Amniotic epithelial cell (primary cell): ENCODE measurements at regions not wholly inside any gene's neighbourhood (a gene's known extent, or its start where the extent isn't known, plus 50 kb on each side); places are given as distances from the start of the nearest gene placed in this dataset.
"Not testable (repeated sequence)": the region's sequence is repeated elsewhere in the genome, so short reads cannot be mapped to it uniquely, and the experiment has no call there.

ENCODE experiments used
- DNase-seq: peaks from one replicate; pipeline ENCODE4 v3.0.0-alpha.2; 2010; ENCODE audit warnings: low read depth

DNA sequence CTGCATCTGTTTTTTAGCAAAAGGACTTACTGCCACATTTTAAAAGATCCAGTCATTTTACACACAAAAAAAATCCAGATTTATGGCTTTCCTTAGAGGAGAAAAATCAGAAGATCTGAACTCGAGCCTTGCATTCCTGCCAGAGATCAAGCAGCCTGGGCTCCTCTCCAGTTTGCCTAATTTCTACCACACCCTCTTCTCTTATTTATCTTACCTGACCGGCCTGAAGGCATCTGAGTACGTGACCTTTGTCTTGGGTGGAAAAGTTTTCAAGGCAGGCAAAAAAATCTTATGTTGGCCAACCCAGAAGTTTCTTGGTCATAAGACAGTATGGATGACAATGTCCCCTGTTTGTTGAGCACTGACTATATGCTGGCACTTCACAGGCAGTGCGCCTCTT, 60.3 kb downstream of the CHRD start:
- no peak for DNase-seq

DNA sequence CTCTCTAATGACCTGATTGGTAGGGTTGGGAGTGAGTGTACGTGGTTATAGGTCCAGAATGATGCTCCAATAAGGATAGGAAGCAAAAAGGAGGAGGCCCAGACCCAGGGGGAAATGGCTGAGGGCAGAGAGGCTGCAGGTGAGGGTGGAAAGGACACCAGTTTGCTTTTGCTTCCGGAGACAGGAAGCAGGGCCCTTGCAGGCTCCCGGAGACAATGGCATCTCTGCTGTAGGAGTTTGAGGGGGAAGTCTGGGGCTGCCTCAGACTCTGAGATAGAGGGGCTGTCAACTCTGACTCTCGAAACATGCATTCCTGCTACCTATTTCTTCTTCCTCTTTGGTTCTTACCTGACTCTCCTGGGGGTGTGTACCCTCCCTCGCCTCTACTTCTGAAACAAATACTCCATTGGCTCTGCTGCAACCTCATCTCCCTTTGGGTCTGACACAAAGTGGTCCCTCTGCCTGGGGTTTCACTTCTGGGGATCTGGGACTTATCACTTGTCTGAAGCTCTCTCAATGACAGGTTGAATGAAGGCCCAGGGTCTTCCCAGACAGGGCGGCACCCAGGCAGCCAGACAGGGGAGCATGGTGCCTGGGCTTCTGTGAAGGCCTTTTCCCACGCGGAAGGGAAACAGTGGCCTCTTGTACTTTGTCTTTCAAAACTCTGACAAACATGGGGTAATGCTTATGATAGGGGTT, 61.5 kb downstream of the CHRD start:
- no peak for DNase-seq

DNA sequence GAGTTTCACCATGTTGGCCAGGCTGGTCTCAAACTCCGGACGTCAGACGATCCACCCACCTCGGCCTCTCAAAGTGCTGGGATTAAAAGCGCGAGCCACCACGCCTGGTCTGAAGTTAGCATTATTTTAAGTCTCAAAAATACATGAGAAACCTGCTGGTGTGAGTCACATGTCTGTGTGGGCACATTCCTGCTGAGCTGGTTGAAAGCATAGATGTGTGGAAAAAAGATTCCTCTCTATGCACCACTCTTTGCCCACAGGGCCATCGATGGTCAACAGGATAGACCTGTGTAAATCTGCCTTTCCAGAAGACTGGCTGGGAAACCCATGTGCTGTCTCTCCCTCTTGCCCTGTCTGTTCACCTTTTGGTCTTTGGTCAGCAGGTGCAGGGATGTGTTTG, 63.5 kb downstream of the CHRD start:
- peak; percentile 7 for DNase-seq

DNA sequence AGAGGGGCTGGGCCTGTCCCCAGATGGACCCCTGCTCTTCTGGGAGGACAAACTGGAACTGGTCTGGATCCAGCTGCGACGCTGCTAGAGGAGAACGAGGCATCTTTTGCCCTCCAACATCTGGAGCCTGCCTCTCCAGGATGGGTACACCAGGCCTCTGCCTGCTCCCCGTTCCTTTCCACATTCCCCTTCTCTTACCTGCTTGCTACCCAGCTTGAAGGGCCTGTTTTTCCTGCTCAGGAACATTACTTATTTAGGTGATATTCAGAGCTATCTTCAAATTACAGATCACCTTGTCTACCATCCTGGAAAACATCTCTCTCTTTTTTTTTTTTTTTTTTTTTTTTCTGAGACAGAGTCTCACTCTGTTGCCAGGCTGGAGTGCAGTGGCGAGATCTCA, 64.0 kb downstream of the CHRD start:
- no peak for DNase-seq

DNA sequence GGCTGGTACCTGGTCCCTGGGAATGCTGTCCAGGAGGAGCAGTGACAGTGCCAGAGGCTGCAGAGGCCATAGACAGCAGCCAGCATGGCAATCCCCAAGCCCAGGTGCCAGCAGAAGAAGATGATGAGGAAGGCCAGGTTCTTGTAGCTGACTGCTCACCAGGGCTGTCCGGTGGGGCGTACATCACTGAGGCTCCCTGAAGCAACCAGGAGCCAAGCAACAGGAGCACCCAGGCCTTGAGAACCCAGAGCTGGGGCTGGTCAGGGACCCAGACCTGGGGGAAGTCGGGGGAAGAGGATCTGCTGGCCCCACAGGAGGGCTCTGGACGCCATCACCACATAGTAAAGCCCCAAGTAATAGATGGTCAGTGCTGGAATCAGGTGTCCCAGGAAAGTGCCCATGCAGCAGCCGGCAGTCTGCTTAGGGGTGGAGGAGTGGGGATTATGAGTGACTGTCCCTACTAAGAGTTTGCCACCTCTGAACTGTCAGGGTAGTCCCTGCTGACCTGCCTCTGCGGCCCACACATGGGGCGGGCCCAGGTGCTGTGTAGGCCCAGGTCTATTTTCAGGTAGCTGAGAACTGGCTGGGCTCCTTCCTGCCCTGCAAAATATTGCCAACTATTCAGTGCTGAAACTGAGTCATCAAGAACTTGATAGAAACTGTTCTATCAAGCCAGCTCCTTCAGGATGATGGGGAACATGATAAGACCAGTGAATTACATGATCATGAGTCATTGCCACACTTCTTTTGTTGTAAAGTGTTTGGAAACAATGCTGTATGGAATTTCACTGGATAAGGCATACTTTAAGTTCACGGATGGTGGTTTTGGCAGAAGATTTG, 68.7 kb downstream of the CHRD start:
- peak; percentile 91 for DNase-seq

DNA sequence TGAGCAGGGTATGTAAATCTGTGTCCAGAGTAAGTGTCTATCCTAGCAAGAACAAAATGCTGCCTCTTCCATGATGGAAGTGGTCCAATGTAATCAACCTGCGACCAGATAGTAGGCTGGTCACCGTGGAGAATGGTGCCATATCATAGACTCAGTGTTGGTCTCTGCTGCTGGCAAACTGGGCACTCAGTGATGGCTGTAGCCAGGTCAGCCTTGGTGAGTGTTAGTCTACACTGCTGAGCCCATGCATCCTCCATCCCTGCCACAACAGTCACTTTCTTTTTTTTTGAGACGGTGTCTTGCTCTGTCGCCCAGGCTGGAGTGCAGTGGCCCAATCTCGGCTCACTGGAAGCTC, 69.3 kb downstream of the CHRD start:
- DNase-seq = no peak

DNA sequence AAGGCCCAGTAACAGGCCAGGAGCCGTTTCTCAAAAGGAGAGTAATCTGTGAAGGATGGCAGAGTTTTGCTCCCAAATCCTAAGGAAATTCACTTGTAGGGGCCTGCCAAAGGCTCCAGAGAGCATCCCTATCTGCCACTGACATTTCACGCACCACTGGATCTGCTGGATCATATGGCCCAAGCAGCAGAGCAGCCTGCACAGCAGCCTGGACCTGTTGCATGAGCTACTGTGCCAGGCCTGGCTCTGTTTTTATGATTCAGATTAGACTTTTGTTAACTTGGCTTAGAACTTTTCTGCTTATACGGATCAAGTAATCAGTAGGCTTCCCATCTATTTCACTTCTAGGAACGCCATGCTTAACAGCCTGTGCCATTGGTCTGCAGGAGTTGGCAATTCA, 70.7 kb downstream of the CHRD start:
- DNase-seq = no peak

DNA sequence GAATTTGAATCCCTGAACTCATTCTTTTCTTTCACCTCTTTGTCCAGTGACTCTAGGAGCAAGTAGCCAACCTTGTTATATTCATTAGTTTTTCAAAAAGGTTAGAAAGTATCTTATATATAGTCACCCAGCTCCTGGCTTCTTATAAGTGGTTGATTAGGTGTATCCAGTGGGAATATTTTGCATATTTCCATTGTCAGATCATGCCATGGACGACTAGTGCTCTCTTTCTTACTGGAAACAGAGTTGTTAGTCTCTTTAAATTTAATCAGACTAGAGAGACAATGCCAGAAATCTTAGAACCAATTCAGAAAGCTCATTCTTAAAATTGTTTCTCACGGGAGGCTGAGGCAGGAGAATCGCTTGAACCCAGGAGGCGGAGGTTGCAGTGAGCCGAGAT, 73.4 kb downstream of the CHRD start:
- no peak for DNase-seq

DNA sequence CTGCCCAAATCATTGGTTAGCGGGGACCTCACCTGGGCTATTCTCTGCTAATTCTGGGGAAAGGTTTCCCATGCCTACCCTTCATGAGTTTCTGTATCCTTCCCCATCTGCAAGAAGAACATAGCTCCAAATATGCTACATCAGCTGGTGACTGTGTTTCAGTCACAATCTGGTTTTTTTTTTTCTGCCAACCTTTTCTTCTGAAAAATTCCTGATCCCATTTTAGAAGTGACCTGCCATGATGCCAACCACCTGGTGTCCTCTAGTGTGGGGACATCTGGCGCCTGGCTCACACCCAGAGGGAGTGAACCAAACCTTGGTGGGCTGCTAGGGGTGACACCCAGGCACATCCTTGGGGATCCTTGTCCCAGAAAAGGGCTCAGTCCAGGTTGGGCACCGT, 76.1 kb downstream of the CHRD start:
- DNase-seq = no peak

DNA sequence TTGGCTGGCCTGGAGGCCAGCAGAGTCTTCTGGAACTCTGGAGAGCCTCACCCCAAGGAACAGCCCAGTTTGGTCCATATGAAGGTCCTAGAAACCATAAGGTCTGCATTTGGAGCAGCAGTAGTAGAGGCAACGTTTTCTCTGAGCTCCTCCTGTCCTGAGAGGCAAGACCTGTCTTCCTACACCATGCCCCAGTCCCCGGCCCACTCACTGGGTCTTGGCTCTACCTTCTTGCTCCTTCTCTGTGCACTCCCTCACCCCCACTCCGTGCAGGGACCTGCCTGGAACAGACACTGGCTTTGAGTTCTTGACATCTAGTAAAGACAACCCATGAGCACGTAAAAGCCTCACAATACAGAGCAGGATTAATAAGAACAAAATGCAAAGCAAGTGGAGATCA, 76.6 kb downstream of the CHRD start:
- no peak for DNase-seq

DNA sequence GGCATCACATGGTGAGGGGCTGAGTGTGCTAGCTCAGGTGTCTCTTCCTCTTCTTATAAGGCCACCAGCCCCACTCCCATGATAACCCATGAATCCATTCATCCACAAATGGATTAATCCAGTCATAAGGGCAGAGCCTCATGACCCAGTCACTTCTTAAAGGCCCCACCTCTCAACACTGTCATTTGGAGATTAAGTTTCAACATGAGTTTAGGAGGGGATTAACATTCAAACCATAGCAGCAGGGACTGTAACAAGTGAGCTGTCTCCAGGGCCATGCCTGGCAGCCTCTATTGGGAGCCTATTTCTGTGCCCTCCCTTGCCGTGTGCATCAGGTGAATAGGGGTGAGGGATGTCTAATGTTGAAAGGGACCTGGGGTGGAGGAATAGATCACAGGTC, 77.5 kb downstream of the CHRD start:
- no peak for DNase-seq

DNA sequence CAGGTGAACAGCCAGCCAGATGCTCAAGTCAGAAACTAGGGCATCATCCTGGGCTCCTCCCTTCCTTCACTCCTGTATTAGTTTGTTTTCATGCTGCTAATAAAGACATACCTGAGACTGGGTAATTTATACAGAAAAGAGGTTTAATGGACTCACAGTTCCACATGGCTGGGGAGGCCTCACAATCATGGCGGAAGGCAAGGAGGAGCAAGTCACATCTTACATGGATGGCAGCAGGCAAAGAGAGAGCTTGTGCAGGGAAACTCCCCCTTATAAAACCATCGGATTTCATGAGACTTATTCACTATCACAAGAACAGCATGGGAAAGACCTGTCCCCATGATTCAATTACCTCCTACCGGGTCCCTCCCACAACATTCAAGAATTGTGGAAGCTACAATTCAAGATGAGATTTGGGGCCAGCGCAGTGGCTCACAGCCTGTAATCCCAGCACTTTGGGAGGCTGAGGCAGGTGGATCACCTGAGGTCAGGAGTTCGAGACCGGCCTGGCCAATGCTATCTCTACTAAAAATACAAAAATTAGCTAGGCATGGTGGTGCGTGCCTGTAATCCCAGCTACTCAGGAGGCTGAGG, 78.0 kb downstream of the CHRD start:
- not testable (repeated sequence) for DNase-seq

DNA sequence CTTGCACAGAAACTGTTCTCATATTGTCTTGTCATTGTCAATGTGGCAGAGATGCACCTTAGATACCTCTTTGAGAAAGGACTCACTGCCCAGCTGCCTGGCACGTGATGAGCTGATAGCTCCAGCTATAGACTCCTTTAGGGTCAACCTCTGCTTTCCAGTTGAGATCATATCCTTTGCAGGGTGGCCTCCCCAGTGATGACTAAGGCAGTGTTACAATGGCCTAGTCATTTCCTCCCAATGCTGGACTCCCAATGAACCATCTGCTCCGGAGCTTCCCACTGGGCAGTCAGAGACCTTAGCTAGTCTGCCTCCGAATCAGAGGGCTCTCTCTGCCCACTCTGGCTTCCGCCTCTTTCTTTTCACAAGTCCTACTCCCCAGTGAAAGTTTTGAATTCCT, 79.5 kb downstream of the CHRD start:
- DNase-seq = peak; percentile 21

DNA sequence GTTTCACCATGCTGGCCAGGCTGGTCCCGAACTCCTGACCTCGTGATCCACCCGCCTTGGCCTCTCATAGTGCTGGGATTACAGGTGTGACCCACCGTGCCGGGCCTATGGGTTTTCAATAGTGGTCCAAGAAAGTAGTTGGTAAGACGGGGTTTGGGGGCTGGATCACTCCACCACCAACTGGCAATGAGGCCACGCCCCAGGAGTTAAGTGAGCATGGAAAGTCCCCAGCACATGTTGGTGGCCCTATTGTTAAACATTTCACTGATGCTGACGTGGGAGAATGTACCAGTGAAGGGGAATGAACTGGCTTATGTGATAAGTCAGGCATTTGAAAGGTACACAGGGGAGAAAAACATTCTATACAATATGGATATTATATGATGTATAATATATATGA, 80.4 kb downstream of the CHRD start:
- DNase-seq = no peak

DNA sequence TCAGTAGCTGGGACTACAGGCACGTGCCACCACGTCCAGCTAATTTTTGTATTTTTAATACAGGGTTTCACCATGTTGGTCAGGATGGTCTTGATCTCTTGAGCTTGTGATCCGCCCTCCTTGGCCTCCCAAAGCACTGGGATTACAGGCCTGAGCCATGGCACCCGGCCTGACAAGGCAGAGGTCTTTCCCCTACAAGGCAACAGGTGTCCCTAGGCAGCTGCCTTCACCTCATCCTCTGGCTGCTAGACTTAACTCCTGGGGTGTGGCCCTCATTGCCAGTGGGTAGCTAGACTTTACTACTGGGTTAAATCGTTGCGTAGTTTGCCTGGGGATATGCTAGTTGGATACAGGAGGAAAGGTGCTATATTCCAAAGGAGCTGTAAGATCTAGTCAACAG, 81.4 kb downstream of the CHRD start:
- no peak for DNase-seq

DNA sequence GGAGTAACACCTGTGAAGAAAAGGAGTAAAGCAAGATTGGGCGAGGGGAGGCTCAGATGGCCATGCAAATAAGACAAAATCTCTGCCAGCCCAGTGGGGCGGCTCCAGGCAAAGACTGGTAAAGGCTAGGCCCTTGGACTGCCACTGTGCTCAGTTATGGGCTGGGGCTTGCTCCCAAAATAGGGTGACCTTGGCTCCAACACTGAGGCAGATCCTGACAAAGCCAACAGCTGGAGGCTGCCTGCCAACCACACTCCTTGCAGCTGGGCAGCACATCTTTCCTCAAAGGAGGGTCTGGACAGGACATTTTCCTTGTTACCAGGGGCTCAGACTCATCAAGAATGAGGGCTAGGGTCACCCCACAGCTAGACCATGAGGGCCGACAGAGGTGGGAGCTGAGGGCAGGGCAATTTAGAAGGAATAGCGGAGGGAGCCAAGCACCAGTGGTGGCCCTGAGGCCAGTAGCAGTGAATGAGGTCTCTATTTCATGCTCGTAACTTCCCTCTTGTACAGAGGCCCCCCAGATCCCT, 86.1 kb downstream of the CHRD start:
- DNase-seq = no peak

DNA sequence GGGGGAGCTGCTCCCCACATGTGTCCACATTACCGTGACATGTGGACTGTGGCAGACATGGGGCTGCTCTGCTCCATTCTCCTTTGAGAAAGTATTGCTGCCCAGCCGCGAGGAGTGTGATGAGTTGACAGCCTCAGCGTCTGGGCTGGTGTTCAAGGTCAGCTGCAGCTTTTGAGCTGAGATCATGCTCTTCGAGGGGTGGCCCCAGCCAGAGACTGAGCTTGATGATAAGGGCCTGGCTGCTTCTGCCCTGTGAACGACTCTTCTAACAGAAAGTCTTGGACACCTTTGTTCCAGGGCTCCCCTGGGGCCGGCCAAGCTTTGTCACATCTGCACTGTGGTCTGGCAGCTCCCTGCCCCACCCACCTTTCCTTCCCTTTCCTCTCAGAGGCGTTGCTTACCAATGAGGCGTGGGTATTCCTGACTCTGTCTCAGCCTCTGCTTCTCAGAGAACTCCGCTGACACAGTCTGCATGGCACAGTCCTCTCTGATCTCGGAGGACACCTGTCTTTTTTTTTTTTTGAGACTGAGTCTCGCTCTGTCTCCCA, 86.6 kb downstream of the CHRD start:
- peak; percentile 69 for DNase-seq

DNA sequence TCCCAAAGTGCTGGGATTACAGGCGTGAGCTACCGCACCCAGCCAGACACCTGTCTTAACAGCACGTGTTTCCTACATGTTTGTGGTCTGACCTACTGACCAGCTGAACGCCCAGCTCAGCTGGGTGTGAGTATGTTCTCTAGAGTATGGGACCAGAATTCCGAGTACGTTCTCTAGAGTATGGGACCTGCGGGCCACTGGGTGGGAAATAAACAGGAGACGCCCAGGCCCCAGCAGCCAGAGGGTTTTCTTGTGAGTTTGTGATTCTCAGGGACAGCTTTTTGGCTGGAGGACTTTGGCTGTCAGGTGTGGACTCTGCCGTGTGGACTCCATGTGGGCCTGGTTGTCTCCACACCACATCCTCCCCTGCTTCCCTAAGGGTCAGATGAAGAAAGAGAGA, 87.3 kb downstream of the CHRD start:
- no peak for DNase-seq

DNA sequence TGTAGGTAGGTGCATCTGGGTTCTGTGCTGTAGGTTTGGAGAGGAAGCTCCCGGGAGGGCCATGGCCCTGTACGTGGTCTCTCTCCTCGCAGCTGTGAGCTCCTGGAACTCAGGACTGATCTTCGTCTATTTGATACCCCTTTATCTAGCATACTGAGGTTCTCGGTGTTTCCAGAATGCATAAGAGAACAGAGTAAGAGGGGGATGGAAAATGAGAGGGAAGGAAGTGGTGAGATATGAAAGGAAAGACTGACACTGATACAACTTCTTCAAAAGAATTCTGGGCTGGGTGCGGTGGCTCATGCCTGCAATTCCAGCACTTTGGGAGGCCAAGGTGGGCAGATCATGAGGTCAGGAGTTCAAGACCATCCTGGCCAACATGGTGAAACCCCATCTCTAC, 90.7 kb downstream of the CHRD start:
- DNase-seq = no peak

DNA sequence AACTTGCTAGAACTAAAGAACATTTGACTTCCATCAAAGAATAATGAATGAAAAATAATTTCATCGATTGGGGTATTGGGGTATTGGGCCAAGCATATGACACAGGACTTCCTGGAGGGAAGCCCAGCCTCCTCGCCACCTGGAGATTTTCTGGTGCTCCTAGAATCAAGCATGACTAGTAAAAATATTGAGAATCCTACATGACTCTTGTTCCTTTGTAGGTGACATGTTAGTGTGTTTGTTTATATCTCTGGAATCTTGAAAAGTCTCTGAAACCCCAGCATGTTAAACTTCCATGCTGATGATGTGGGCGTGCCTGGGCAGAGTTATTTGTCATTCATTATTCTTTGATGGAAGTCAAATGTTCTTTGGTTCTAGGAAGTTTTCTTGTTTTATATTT, 90.1 kb upstream of the EPHB3 start:
- no peak for DNase-seq

DNA sequence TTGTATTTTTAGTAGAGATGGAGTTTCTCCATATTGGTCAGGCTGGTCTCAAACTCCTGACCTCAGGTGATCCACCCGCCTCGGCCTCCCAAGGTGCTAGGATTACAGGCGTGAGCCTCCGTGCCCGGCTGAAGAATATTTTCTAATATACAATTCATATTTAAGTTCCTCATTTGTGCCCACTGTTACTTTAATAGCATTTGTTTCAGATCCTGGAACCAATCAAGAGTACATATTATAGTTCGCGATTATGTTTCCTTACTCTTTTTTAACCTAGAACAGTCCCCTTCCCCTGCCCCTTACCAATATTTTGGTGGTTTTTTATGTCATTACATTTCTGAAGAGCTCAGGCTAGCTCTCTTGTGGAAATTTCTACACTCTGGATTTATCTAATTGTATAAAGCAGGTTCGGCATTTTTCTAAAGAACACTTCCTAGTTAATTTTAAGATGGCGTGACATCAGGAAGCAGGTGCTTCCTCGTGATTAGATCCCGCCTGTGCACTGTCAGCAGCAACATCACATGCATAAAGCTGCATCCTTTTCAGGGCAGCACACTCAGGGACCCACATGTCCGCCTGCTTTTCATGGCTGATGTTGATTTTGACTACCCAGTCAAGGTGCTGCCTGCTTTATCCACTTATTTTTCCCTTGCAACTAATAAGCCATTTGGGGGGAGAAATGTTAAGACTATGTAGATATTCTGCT, 88.7 kb upstream of the EPHB3 start:
- no peak for DNase-seq

DNA sequence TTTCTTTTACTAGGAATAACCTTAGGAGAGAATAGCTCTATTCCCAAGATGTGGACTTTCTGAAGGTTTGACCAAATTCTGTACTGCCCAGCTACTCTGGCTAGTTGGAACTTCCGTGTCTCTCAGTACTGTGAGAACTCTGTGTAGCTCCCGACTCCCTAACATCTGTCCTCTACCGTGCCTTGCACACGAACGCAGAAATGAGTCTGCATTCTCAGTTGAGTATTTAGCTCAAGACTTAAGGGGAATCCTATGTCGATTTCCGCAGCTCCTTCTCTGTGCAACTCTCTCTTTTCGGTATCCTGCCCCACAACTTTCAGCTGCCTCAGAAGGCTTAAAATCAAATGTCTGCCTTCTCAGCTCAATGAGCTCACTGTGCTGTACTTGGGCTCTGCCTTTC, 86.7 kb upstream of the EPHB3 start:
- no peak for DNase-seq
